GM12878 (cell line): ENCODE measurements at regions not wholly inside any gene's neighbourhood (a gene's known extent, or its start where the extent isn't known, plus 50 kb on each side); places are given as distances from the start of the nearest gene placed in this dataset.

ENCODE experiments used
- ATAC-seq: fragments of 200-7000 bp; cut with Tn5 transposase; 3 replicates; pipeline ENCODE4 v1.9.1; 2020; ENCODE audit warnings: mild to moderate bottlenecking, moderate library complexity
- BruUV-seq: library from RNA; stranded (reverse); fragments of 400-500 nt; replicated peaks from 2 replicates; lab custom pipeline; 2021; lab: Mats Ljungman, UMichigan
- CTCF ChIA-PET: fragments of 300-600 bp; sonication (Branson Sonifier 250); formaldehyde crosslinking; extraction: SDS; loops from one replicate; lab custom pipeline; 2021; ENCODE audit warnings: inconsistent platforms; lab: Yijun Ruan, JAX
- POLR2A ChIA-PET: fragments of 350-600 bp; formaldehyde crosslinking; extraction: SDS; loops from one replicate; lab custom pipeline; 2021; ENCODE audit warnings: inconsistent platforms; lab: Charles Lee
- RAD21 ChIA-PET: fragments of 300-600 bp; sonication (Branson Sonifier 250); formaldehyde crosslinking; loops from one replicate; lab custom pipeline; 2023; ENCODE audit warnings: antibody characterized with exemption; ENCODE audit not compliant: unreplicated experiment; lab: Charles Lee
- SMC1A ChIA-PET: fragments of 300-600 bp; sonication (Branson Sonifier 250); formaldehyde crosslinking; loops from one replicate; lab custom pipeline; 2023; ENCODE audit not compliant: unreplicated experiment, uncharacterized antibody; lab: Charles Lee
- DNase-seq: peaks from one replicate; pipeline ENCODE4 v3.0.0-alpha.2; 2011; ENCODE audit warnings: low read depth, low spot score
- FAIRE-seq: peaks from 3 replicates; lab custom pipeline; 2011; peaks lifted over from hg19 to GRCh38; lab: Jason Lieb, UNC
- H2AFZ ChIP-seq: 2 replicates; pipeline ENCODE4 v1.6.0; 2011; ENCODE audit warnings: low read depth, low read length, control low read depth; ENCODE audit not compliant: control insufficient read depth
- H3K27ac ChIP-seq: 2 replicates; pipeline ENCODE4 v1.5.1; 2011; ENCODE audit warnings: control low read depth; ENCODE audit not compliant: control insufficient read depth, insufficient read depth
- H3K27me3 ChIP-seq, 2 experiments: replicated peaks in 1 of 2; 2 replicates each; pipeline versions ENCODE4 v1.6.0 to v1.6.1; 2011; ENCODE audit warnings: low read length in 1 of 2; ENCODE audit not compliant: control insufficient read depth in 2 of 2, insufficient read depth in 2 of 2
- H3K36me3 ChIP-seq, 2 experiments: 2 replicates each; pipeline ENCODE4 v1.5.1; 2011; ENCODE audit warnings: low read length in 1 of 2; ENCODE audit not compliant: control insufficient read depth in 2 of 2, insufficient read depth in 2 of 2
- H3K4me1 ChIP-seq: 2 replicates; pipeline ENCODE4 v1.6.1; 2011; ENCODE audit warnings: mild to moderate bottlenecking, low read length, moderate library complexity, mixed read lengths; ENCODE audit not compliant: control insufficient read depth, insufficient read depth
- H3K4me2 ChIP-seq: 2 replicates; pipeline ENCODE4 v1.6.0; 2011; ENCODE audit warnings: control low read depth; ENCODE audit not compliant: control insufficient read depth, insufficient read depth
- H3K4me3 ChIP-seq: fragments of 200-600 bp; sonication (generic); 2 replicates; pipeline ENCODE4 v1.5.1; 2016
- H3K79me2 ChIP-seq: 2 replicates; pipeline ENCODE4 v1.6.0; 2011; ENCODE audit warnings: low read length; ENCODE audit not compliant: control insufficient read depth, insufficient read depth
- H3K9ac ChIP-seq: 2 replicates; pipeline ENCODE4 v1.8.0; 2011; ENCODE audit warnings: low read length, control low read depth, mixed read lengths; ENCODE audit not compliant: control insufficient read depth, insufficient read depth
- H3K9me3 ChIP-seq: replicated peaks from 3 replicates; pipeline ENCODE4 v1.5.1; 2011; ENCODE audit warnings: mild to moderate bottlenecking, low read length; ENCODE audit not compliant: control insufficient read depth, insufficient read depth
- H4K20me1 ChIP-seq: 2 replicates; pipeline ENCODE4 v1.6.0; 2011; ENCODE audit not compliant: control insufficient read depth, insufficient read depth
- CHD2 ChIP-seq: IDR thresholded peaks from 2 replicates; pipeline ENCODE4 v1.6.1; 2011; ENCODE audit warnings: low read depth, low read length, improper control_type of control experiment, borderline replicate concordance
- EZH2 ChIP-seq: IDR thresholded peaks from 2 replicates; pipeline ENCODE4 v1.6.1; 2012; ENCODE audit warnings: low read depth, mild to moderate bottlenecking, control low read depth, inconsistent platforms, low read length, borderline replicate concordance; ENCODE audit not compliant: control insufficient read depth
- KLF5 ChIP-seq: fragments of 450-650 bp; IDR thresholded peaks from 2 replicates; pipeline ENCODE4 v1.6.1; 2014; ENCODE audit warnings: mild to moderate bottlenecking; ENCODE audit not compliant: partially characterized antibody
- MAX ChIP-seq: IDR thresholded peaks from 2 replicates; pipeline ENCODE4 v1.6.1; 2012; ENCODE audit warnings: low read depth, low read length, improper control_type of control experiment
- NFYB ChIP-seq: IDR thresholded peaks from 2 replicates; pipeline ENCODE4 v1.6.1; 2011; ENCODE audit warnings: low read depth, mild to moderate bottlenecking, low read length, improper control_type of control experiment, moderate library complexity; ENCODE audit not compliant: insufficient read depth
- NR2C2 ChIP-seq: IDR thresholded peaks from 2 replicates; pipeline ENCODE4 v1.6.1; 2011; ENCODE audit warnings: borderline replicate concordance, low read depth; ENCODE audit not compliant: control insufficient read depth, insufficient read length
- PKNOX1 ChIP-seq: fragments of 450-650 bp; IDR thresholded peaks from 2 replicates; pipeline ENCODE4 v1.6.1; 2016; ENCODE audit warnings: mild to moderate bottlenecking
- REST ChIP-seq: IDR thresholded peaks from 2 replicates; pipeline ENCODE4 v1.6.1; 2012; ENCODE audit warnings: mild to moderate bottlenecking, low read depth, low read length
- WRNIP1 ChIP-seq: IDR thresholded peaks from 2 replicates; pipeline ENCODE4 v1.6.1; 2011; ENCODE audit warnings: low read depth, low read length, improper control_type of control experiment, borderline replicate concordance
- YBX1 ChIP-seq: fragments of 450-650 bp; IDR thresholded peaks from 2 replicates; pipeline ENCODE4 v1.6.1; 2016; ENCODE audit warnings: antibody characterized with exemption
- WGBS: methylation state at CpG from one replicate; pipeline ENCODE4 v1.1.6; 2016; ENCODE audit warnings: low lambda C conversion rate; ENCODE audit not compliant: insufficient replicate concordance, insufficient coverage; ENCODE audit errors: missing lambda C conversion rate; 5-methylcytosine and 5-hydroxymethylcytosine counted together
- in situ Hi-C: fragments of 300-500 bp; cut with MboI; formaldehyde crosslinking; loops from 9 replicates; pipeline ENCODE4 v1.14.3; 2018; ENCODE audit warnings: mixed read lengths
- intact Hi-C: fragments of 100-400 bp; cut with micrococcal nuclease; formaldehyde crosslinking; loops from one replicate; pipeline ENCODE4 v1.14.2; 2022; ENCODE audit not compliant: unreplicated experiment

GRCh38 chr10:78436222-78436573 is 402.5 kb downstream of the RPS24 start:
- no peak for FAIRE-seq
- H3K4me2 ChIP-seq = no peak overlapping the region
- H3K36me3 ChIP-seq = no peaks in the 10 kb centered on the region
- H3K4me3 ChIP-seq = no peak overlapping the region
- no peaks in the 10 kb centered on the region for H3K79me2 ChIP-seq
- no peaks in the 10 kb centered on the region for H3K4me1 ChIP-seq
- H3K27ac ChIP-seq = no peak overlapping the region
- in situ Hi-C loops (no loop called here), intact Hi-C loops (loop anchor here (10.0 kb wide), 1 partner anchor 759 kb away; no protein-coding TSS in a partner anchor)
- RAD21 ChIA-PET = no interaction called here
- H3K27me3 ChIP-seq = peaks cover 0 to 2% of the 10 kb centered on the region in 2 experiments; a peak in 3 of 4 replicates
- no peak overlapping the region for H3K9ac ChIP-seq
- SMC1A ChIA-PET = no interaction called here
- no TSS peak for BruUV-seq
- 14% methylated on average over 6 of the region's 6 CpGs for WGBS
- H3K9me3 ChIP-seq = no peaks in the 10 kb centered on the region
- no peak overlapping the region for H2AFZ ChIP-seq
- DNase-seq = no peak
- POLR2A ChIA-PET = no interaction called here
- no peak for TF ChIP-seq KLF5
- TF ChIP-seq REST = no peak
- TF ChIP-seq NR2C2 = no peak
- TF ChIP-seq PKNOX1 = no peak
- no peak for TF ChIP-seq YBX1
- TF ChIP-seq WRNIP1 = no peak
- no peak for TF ChIP-seq NFYB
- no peak for TF ChIP-seq CHD2
- no peak for TF ChIP-seq EZH2
- no peak for TF ChIP-seq MAX
- H4K20me1 ChIP-seq = no peaks in the 10 kb centered on the region
- CTCF ChIA-PET = no interaction called here
- no peak for ATAC-seq
